Neural progenitor cell (in vitro differentiated cells): ENCODE measurements at regions not wholly inside any gene's neighbourhood (a gene's known extent, or its start where the extent isn't known, plus 50 kb on each side); places are given as distances from the start of the nearest gene placed in this dataset.

Experiments
- DNase-seq: peaks from one replicate; pipeline ENCODE4 v3.0.0-alpha.2; 2016; ENCODE audit warnings: low spot score
- H2AFZ ChIP-seq: fragments of 200-600 bp; sonication (generic); replicated peaks from 2 replicates; pipeline ENCODE4 v1.6.1; 2016; ENCODE audit warnings: antibody characterized with exemption
- H3F3A ChIP-seq: fragments of 200-600 bp; sonication (generic); 2 replicates; pipeline ENCODE4 v1.6.1; 2016; ENCODE audit warnings: antibody characterized with exemption, low read depth
- H3K27ac ChIP-seq: fragments of 200-600 bp; sonication (generic); 2 replicates; pipeline ENCODE4 v1.5.1; 2016; ENCODE audit warnings: mild to moderate bottlenecking
- H3K27me3 ChIP-seq: fragments of 200-600 bp; sonication (generic); 2 replicates; pipeline ENCODE4 v1.6.1; 2016; ENCODE audit warnings: mild to moderate bottlenecking, moderate library complexity
- H3K36me3 ChIP-seq: fragments of 200-600 bp; sonication (generic); 2 replicates; pipeline ENCODE4 v1.5.1; 2016
- H3K4me1 ChIP-seq: fragments of 200-600 bp; sonication (generic); 2 replicates; pipeline ENCODE4 v1.6.1; 2016; ENCODE audit warnings: mixed run types
- H3K4me2 ChIP-seq: fragments of 200-600 bp; sonication (generic); 2 replicates; pipeline ENCODE4 v1.6.1; 2016
- H3K4me3 ChIP-seq: fragments of 200-600 bp; sonication (generic); 2 replicates; pipeline ENCODE4 v1.5.1; 2016
- H3K79me2 ChIP-seq: fragments of 200-600 bp; sonication (generic); 2 replicates; pipeline ENCODE4 v1.6.1; 2016; ENCODE audit warnings: low read depth
- H3K9ac ChIP-seq: fragments of 200-600 bp; sonication (generic); 2 replicates; pipeline ENCODE4 v1.6.1; 2016
- H3K9me3 ChIP-seq: fragments of 200-600 bp; sonication (generic); 2 replicates; pipeline ENCODE4 v1.5.1; 2016; ENCODE audit warnings: low read depth
- H4K20me1 ChIP-seq: fragments of 200-600 bp; sonication (generic); 2 replicates; pipeline ENCODE4 v1.6.1; 2016; ENCODE audit warnings: low read depth
- H3K27ac Mint-ChIP-seq: 3 replicates; pipeline ENCODE4 v1.8.0; 2021; ENCODE audit warnings: mixed read lengths
- H3K27me3 Mint-ChIP-seq: 2 replicates; pipeline ENCODE4 v1.8.0; 2022; ENCODE audit warnings: low read depth, mild to moderate bottlenecking, inconsistent platforms, moderate library complexity, mixed read lengths; ENCODE audit not compliant: insufficient read depth
- H3K36me3 Mint-ChIP-seq: 3 replicates; pipeline ENCODE4 v1.8.0; 2021; ENCODE audit warnings: mixed read lengths
- H3K4me1 Mint-ChIP-seq: 3 replicates; pipeline ENCODE4 v1.8.0; 2021; ENCODE audit warnings: mixed read lengths
- H3K4me3 Mint-ChIP-seq: 3 replicates; pipeline ENCODE4 v1.8.0; 2021; ENCODE audit warnings: mild to moderate bottlenecking, moderate library complexity, mixed read lengths
- H3K9me3 Mint-ChIP-seq: 3 replicates; pipeline ENCODE4 v1.8.0; 2020; ENCODE audit warnings: mixed read lengths
- CTCF ChIP-seq: fragments of 200-600 bp; sonication (generic); IDR thresholded peaks from 2 replicates; pipeline ENCODE4 v1.5.1; 2017; ENCODE audit warnings: antibody characterized with exemption, mild to moderate bottlenecking
- EZH2 ChIP-seq: fragments of 200-600 bp; sonication (generic); IDR thresholded peaks from 2 replicates; pipeline ENCODE4 v1.6.1; 2017; ENCODE audit warnings: antibody characterized with exemption, mild to moderate bottlenecking, moderate library complexity
- EZH2phosphoT487 ChIP-seq: fragments of 200-600 bp; sonication (generic); IDR thresholded peaks from 2 replicates; pipeline ENCODE4 v1.6.1; 2017; ENCODE audit warnings: antibody characterized with exemption

- H4K20me1 ChIP-seq: no peaks in the 10 kb centered on the region
- Mint-ChIP-seq H3K27ac (no peak overlapping the region), H3K9me3 (no peaks in the 10 kb centered on the region), H3K4me3 (no peak overlapping the region), H3K27me3 (no peaks in the 10 kb centered on the region), H3K36me3 (no peaks in the 10 kb centered on the region), H3K4me1 (no peaks in the 10 kb centered on the region)
- DNase-seq: no peak
- no peaks in the 10 kb centered on the region for H3K4me1 ChIP-seq
- no peaks in the 10 kb centered on the region for H3K79me2 ChIP-seq
- no peaks in the 10 kb centered on the region for H3K36me3 ChIP-seq
- TF ChIP-seq EZH2 (no peak), CTCF (no peak)
- H3K9ac ChIP-seq: no peak overlapping the region
- H3K27ac ChIP-seq: no peak overlapping the region
- no peaks in the 10 kb centered on the region for H3K27me3 ChIP-seq
- no peaks in the 10 kb centered on the region for H3F3A ChIP-seq
- H3K9me3 ChIP-seq: no peaks in the 10 kb centered on the region
- H2AFZ ChIP-seq: no peak overlapping the region
- no peak overlapping the region for H3K4me3 ChIP-seq
- H3K4me2 ChIP-seq: no peak overlapping the region
Observed at GRCh38 chr7:119233015-119233414, 1008.5 kb downstream of the ANKRD7 start.

- Histone ChIP-seq H3K27ac (no peak overlapping the region), H2AFZ (no peak overlapping the region), H3K4me3 (no peak overlapping the region), H4K20me1 (no peaks in the 10 kb centered on the region), H3K27me3 (no peaks in the 10 kb centered on the region), H3K36me3 (no peaks in the 10 kb centered on the region), H3F3A (no peaks in the 10 kb centered on the region), H3K79me2 (no peaks in the 10 kb centered on the region), H3K9me3 (no peaks in the 10 kb centered on the region), H3K9ac (no peak overlapping the region), H3K4me1 (no peaks in the 10 kb centered on the region), H3K4me2 (no peak overlapping the region)
- DNase-seq: no peak
- Mint-ChIP-seq H3K9me3 (no peaks in the 10 kb centered on the region), H3K4me1 (no peaks in the 10 kb centered on the region), H3K27ac (no peak overlapping the region), H3K4me3 (no peak overlapping the region), H3K36me3 (no peaks in the 10 kb centered on the region), H3K27me3 (no peaks in the 10 kb centered on the region)
- TF ChIP-seq EZH2 (no peak), CTCF (no peak), EZH2phosphoT487 (no peak)
Observed at GRCh38 chr7:119252962-119253361, 1020.0 kb upstream of the KCND2 start.

- no peak overlapping the region for H3K4me3 ChIP-seq
- no peak for DNase-seq
- Mint-ChIP-seq H3K36me3 (no peaks in the 10 kb centered on the region), H3K27ac (no peak overlapping the region), H3K9me3 (no peaks in the 10 kb centered on the region), H3K4me1 (no peaks in the 10 kb centered on the region), H3K27me3 (no peaks in the 10 kb centered on the region), H3K4me3 (no peak overlapping the region)
- TF ChIP-seq EZH2 (no peak), CTCF (no peak), EZH2phosphoT487 (no peak)
- H3K9me3 ChIP-seq: no peaks in the 10 kb centered on the region
- H3K4me2 ChIP-seq: no peak overlapping the region
- no peaks in the 10 kb centered on the region for H3F3A ChIP-seq
- H3K9ac ChIP-seq: no peak overlapping the region
- no peaks in the 10 kb centered on the region for H4K20me1 ChIP-seq
- H3K79me2 ChIP-seq: no peaks in the 10 kb centered on the region
- H2AFZ ChIP-seq: no peak overlapping the region
- H3K4me1 ChIP-seq: no peaks in the 10 kb centered on the region
- H3K27me3 ChIP-seq: no peaks in the 10 kb centered on the region
- H3K27ac ChIP-seq: no peak overlapping the region
- H3K36me3 ChIP-seq: no peaks in the 10 kb centered on the region
Observed at GRCh38 chr7:119254742-119255141, 1018.2 kb upstream of the KCND2 start.

GRCh38 chr7:119256001-119256400 lies 1017.0 kb upstream of the KCND2 start:
- Histone ChIP-seq H3K9ac (no peak overlapping the region), H3F3A (no peaks in the 10 kb centered on the region), H3K9me3 (no peaks in the 10 kb centered on the region), H3K36me3 (no peaks in the 10 kb centered on the region), H3K79me2 (no peaks in the 10 kb centered on the region), H3K4me3 (no peak overlapping the region), H3K27me3 (no peaks in the 10 kb centered on the region), H3K4me2 (no peak overlapping the region), H3K27ac (no peak overlapping the region), H4K20me1 (no peaks in the 10 kb centered on the region), H2AFZ (no peak overlapping the region), H3K4me1 (no peaks in the 10 kb centered on the region)
- no peaks in the 10 kb centered on the region for H3K9me3 Mint-ChIP-seq
- TF ChIP-seq CTCF: no peak
- TF ChIP-seq EZH2: no peak
- no peak for TF ChIP-seq EZH2phosphoT487
- no peak for DNase-seq
- no peaks in the 10 kb centered on the region for H3K4me1 Mint-ChIP-seq
- no peaks in the 10 kb centered on the region for H3K36me3 Mint-ChIP-seq
- H3K27ac Mint-ChIP-seq: no peak overlapping the region
- no peak overlapping the region for H3K4me3 Mint-ChIP-seq
- no peaks in the 10 kb centered on the region for H3K27me3 Mint-ChIP-seq
